ENCODE measurements at regions not wholly inside any gene's neighbourhood (a gene's known extent, or its start where the extent isn't known, plus 50 kb on each side); places are given as distances from the start of the nearest gene placed in this dataset. TPM values are rescaled to one million over a fixed set of nuclear protein-coding genes. Genes with fewer than 3 reads are reported as not detected.

- TF ChIP-seq, protein P1, sequence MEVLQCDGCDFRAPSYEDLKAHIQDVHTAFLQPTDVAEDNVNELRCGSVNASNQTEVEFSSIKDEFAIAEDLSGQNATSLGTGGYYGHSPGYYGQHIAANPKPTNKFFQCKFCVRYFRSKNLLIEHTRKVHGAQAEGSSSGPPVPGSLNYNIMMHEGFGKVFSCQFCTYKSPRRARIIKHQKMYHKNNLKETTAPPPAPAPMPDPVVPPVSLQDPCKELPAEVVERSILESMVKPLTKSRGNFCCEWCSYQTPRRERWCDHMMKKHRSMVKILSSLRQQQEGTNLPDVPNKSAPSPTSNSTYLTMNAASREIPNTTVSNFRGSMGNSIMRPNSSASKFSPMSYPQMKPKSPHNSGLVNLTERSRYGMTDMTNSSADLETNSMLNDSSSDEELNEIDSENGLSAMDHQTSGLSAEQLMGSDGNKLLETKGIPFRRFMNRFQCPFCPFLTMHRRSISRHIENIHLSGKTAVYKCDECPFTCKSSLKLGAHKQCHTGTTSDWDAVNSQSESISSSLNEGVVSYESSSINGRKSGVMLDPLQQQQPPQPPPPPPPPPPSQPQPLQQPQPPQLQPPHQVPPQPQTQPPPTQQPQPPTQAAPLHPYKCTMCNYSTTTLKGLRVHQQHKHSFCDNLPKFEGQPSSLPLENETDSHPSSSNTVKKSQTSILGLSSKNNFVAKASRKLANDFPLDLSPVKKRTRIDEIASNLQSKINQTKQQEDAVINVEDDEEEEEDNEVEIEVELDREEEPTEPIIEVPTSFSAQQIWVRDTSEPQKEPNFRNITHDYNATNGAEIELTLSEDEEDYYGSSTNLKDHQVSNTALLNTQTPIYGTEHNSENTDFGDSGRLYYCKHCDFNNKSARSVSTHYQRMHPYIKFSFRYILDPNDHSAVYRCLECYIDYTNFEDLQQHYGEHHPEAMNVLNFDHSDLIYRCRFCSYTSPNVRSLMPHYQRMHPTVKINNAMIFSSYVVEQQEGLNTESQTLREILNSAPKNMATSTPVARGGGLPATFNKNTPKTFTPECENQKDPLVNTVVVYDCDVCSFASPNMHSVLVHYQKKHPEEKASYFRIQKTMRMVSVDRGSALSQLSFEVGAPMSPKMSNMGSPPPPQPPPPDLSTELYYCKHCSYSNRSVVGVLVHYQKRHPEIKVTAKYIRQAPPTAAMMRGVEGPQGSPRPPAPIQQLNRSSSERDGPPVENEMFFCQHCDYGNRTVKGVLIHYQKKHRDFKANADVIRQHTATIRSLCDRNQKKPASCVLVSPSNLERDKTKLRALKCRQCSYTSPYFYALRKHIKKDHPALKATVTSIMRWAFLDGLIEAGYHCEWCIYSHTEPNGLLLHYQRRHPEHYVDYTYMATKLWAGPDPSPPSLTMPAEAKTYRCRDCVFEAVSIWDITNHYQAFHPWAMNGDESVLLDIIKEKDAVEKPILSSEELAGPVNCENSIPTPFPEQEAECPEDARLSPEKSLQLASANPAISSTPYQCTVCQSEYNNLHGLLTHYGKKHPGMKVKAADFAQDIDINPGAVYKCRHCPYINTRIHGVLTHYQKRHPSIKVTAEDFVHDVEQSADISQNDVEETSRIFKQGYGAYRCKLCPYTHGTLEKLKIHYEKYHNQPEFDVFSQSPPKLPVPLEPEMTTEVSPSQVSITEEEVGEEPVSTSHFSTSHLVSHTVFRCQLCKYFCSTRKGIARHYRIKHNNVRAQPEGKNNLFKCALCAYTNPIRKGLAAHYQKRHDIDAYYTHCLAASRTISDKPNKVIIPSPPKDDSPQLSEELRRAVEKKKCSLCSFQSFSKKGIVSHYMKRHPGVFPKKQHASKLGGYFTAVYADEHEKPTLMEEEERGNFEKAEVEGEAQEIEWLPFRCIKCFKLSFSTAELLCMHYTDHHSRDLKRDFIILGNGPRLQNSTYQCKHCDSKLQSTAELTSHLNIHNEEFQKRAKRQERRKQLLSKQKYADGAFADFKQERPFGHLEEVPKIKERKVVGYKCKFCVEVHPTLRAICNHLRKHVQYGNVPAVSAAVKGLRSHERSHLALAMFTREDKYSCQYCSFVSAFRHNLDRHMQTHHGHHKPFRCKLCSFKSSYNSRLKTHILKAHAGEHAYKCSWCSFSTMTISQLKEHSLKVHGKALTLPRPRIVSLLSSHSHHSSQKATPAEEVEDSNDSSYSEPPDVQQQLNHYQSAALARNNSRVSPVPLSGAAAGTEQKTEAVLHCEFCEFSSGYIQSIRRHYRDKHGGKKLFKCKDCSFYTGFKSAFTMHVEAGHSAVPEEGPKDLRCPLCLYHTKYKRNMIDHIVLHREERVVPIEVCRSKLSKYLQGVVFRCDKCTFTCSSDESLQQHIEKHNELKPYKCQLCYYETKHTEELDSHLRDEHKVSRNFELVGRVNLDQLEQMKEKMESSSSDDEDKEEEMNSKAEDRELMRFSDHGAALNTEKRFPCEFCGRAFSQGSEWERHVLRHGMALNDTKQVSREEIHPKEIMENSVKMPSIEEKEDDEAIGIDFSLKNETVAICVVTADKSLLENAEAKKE (CRISPR knock-in tag; IDR thresholded peaks at IDR 0.05) = no peak
- no peak for TF ChIP-seq NANOG (IDR thresholded peaks at IDR 0.05; ENCODE audit: borderline replicate concordance)
- TF ChIP-seq EZH2phosphoT487 (IDR thresholded peaks at IDR 0.05; ENCODE audit: unreplicated experiment) = no peak
- no peak for TF ChIP-seq CREB1 (CRISPR knock-in tag; IDR thresholded peaks at IDR 0.05; ENCODE audit: low read depth)
Measured at GRCh38 chr15:87080547-87080946, 1000.9 kb downstream of the AGBL1 start (continued).

Small RNA genes in the stretch of these regions (small RNA-seq; reads per million reads assigned to genes)
- not detected for gene RNU6-185P (ENCODE audit: low replicate concordance)
